ENCODE measurements at regions not wholly inside any gene's neighbourhood (a gene's known extent, or its start where the extent isn't known, plus 50 kb on each side); places are given as distances from the start of the nearest gene placed in this dataset.

- no peak for DNase-seq
Measured at GRCh38 chr6:139482287-139482686, 107.8 kb upstream of the CITED2 start.

- DNase-seq, result no peak
Measured at GRCh38 chr6:139480356-139481165, 106.1 kb upstream of the CITED2 start.

- no peak for DNase-seq
Measured at GRCh38 chr6:139479433-139480222, 105.2 kb upstream of the CITED2 start.

GRCh38 chr6:139475646-139476045 lies 101.2 kb upstream of the CITED2 start:
- DNase-seq, result no peak

- DNase-seq, result no peak
Measured at GRCh38 chr6:139475241-139475640, 100.8 kb upstream of the CITED2 start.

- DNase-seq, result peak; percentile 65
Measured at GRCh38 chr6:139474145-139475108, 100.0 kb upstream of the CITED2 start.

- DNase-seq, result no peak
Measured at GRCh38 chr6:139473731-139474130, 99.3 kb upstream of the CITED2 start.

- peak; percentile 30 for DNase-seq
Measured at GRCh38 chr6:139473231-139473701, 98.8 kb upstream of the CITED2 start.

- peak; percentile 53 for DNase-seq
Measured at GRCh38 chr6:139472351-139473015, 98.0 kb upstream of the CITED2 start.

GRCh38 chr6:139470997-139471396 lies 96.5 kb upstream of the CITED2 start:
- DNase-seq, result no peak

GRCh38 chr6:139468178-139468819 lies 93.9 kb upstream of the CITED2 start:
- no peak for DNase-seq

- DNase-seq, result no peak
Measured at GRCh38 chr6:139457476-139457875, 83.0 kb upstream of the CITED2 start.

GRCh38 chr6:139452148-139452876 lies 77.9 kb upstream of the CITED2 start:
- DNase-seq, result no peak

GRCh38 chr6:139449611-139450000 lies 75.2 kb upstream of the CITED2 start:
- no peak for DNase-seq

GRCh38 chr6:139448998-139449610 lies 74.7 kb upstream of the CITED2 start:
- DNase-seq, result no peak

- no peak for DNase-seq
Measured at GRCh38 chr6:139448051-139448649, 73.7 kb upstream of the CITED2 start.

- no peak for DNase-seq
Measured at GRCh38 chr6:139447656-139447975, 73.2 kb upstream of the CITED2 start.

GRCh38 chr6:139446768-139447655 lies 72.6 kb upstream of the CITED2 start:
- no peak for DNase-seq
